B cell (primary cell): ENCODE measurements at regions not wholly inside any gene's neighbourhood (a gene's known extent, or its start where the extent isn't known, plus 50 kb on each side); places are given as distances from the start of the nearest gene placed in this dataset.

Experiments used
- ATAC-seq: fragments of 200-7000 bp; cut with Tn5 transposase; one replicate; pipeline ENCODE4 v1.10.0; 2021; ENCODE audit warnings: low read depth, mild to moderate bottlenecking, moderate number of reproducible peaks, moderate library complexity
- CTCF ChIA-PET: fragments of 350-600 bp; sonication (Branson Sonifier 250); formaldehyde crosslinking; loops from one replicate; lab custom pipeline; 2021; ENCODE audit warnings: antibody characterized with exemption, inconsistent platforms; lab: Charles Lee
- POLR2A ChIA-PET: fragments of 350-600 bp; sonication (Branson Sonifier 250); formaldehyde crosslinking; loops from one replicate; lab custom pipeline; 2021; ENCODE audit warnings: antibody characterized with exemption; lab: Charles Lee
- DNase-seq: peaks from one replicate; pipeline ENCODE4 v3.0.0; 2013
- H2AFZ ChIP-seq: 2 replicates; pipeline ENCODE4 v1.6.1; 2012; ENCODE audit warnings: mild to moderate bottlenecking, low read depth, low read length; ENCODE audit not compliant: insufficient read depth, poor library complexity, severe bottlenecking
- H3K27ac ChIP-seq, 2 donors: 1 replicate in 1 of 2; 2 replicates in 1 of 2; pipeline ENCODE4 v1.5.1; 2012 to 2013; ENCODE audit warnings: low read length in 2 of 2, mild to moderate bottlenecking in 2 of 2, moderate library complexity in 1 of 2
- H3K27me3 ChIP-seq, 4 experiments: fragments of 200-600 bp in 1 of 4; sonication (generic) in 1 of 4; replicated peaks in 1 of 4; 1 replicate in 2 of 4; 2 replicates in 2 of 4; pipeline versions ENCODE4 v1.6.1 to v1.7.0; 2013 to 2016; ENCODE audit warnings: low read length in 3 of 4, mild to moderate bottlenecking in 2 of 4, mixed read lengths in 1 of 4, moderate library complexity in 1 of 4; ENCODE audit not compliant: insufficient read depth in 4 of 4, control insufficient read depth in 3 of 4; ENCODE audit errors: control extremely low read depth in 1 of 4
- H3K36me3 ChIP-seq, 2 experiments: replicated peaks in 1 of 2; 1 replicate in 1 of 2; 2 replicates in 1 of 2; pipeline versions ENCODE4 v1.6.1 to v1.7.1; 2013; ENCODE audit warnings: low read length in 1 of 2; ENCODE audit not compliant: insufficient read depth in 2 of 2, control insufficient read depth in 1 of 2; ENCODE audit errors: control extremely low read depth in 1 of 2, extremely low read depth in 1 of 2
- H3K4me1 ChIP-seq, 2 donors: fragments of 200-600 bp in 1 of 2; sonication (generic) in 1 of 2; 1 replicate in 1 of 2; 2 replicates in 1 of 2; pipeline versions ENCODE4 v1.5.1 to v1.6.1; 2013 to 2017; ENCODE audit warnings: low read length in 2 of 2; ENCODE audit not compliant: control insufficient read depth in 2 of 2, insufficient read depth in 2 of 2
- H3K4me2 ChIP-seq: replicated peaks from 2 replicates; pipeline ENCODE3; 2012; ENCODE audit warnings: mild to moderate bottlenecking, low read depth, low read length; ENCODE audit not compliant: poor library complexity, severe bottlenecking
- H3K4me3 ChIP-seq, 5 experiments: fragments of 200-600 bp in 1 of 5; sonication (generic) in 1 of 5; 1 replicate in 3 of 5; 2 replicates in 2 of 5; pipeline versions ENCODE4 v1.5.1 to v1.7.0; 2011 to 2016; ENCODE audit warnings: low read length in 4 of 5, mild to moderate bottlenecking in 4 of 5, low read depth in 2 of 5, control low read depth in 1 of 5, moderate library complexity in 1 of 5; ENCODE audit not compliant: insufficient read depth in 1 of 5; ENCODE audit errors: control extremely low read depth in 1 of 5, extremely low read depth in 1 of 5
- H3K79me2 ChIP-seq: fragments of 200-600 bp; sonication (generic); one replicate; pipeline ENCODE4 v1.6.0; 2016; ENCODE audit warnings: low read length; ENCODE audit not compliant: control insufficient read depth, insufficient read depth
- H3K9ac ChIP-seq: fragments of 200-600 bp; sonication (generic); 2 replicates; pipeline ENCODE4 v1.6.1; 2017; ENCODE audit warnings: mild to moderate bottlenecking, low read length, moderate library complexity
- H3K9me3 ChIP-seq, 3 donors: one replicate each; pipeline versions ENCODE4 v1.6.1 to v1.7.1; 2013; ENCODE audit warnings: low read length in 2 of 3; ENCODE audit not compliant: control insufficient read depth in 2 of 3, insufficient read depth in 1 of 3; ENCODE audit errors: control extremely low read depth in 1 of 3
- H4K20me1 ChIP-seq: 2 replicates; pipeline ENCODE4 v1.6.0; 2012; ENCODE audit warnings: mild to moderate bottlenecking, low read length; ENCODE audit not compliant: insufficient read depth, control insufficient read depth, poor library complexity, severe bottlenecking
- H3K27ac Mint-ChIP-seq: one replicate; pipeline ENCODE4 v1.8.0; 2021; ENCODE audit warnings: mixed read lengths
- H3K27me3 Mint-ChIP-seq: one replicate; pipeline ENCODE4 v1.8.0; 2021; ENCODE audit warnings: mixed read lengths
- H3K4me1 Mint-ChIP-seq: one replicate; pipeline ENCODE4 v1.8.0; 2021; ENCODE audit warnings: mixed read lengths
- H3K4me3 Mint-ChIP-seq: one replicate; pipeline ENCODE4 v1.8.0; 2021; ENCODE audit warnings: mixed read lengths
- H3K9me3 Mint-ChIP-seq: one replicate; pipeline ENCODE4 v1.8.0; 2022; ENCODE audit warnings: mixed read lengths; ENCODE audit not compliant: insufficient read depth
- CTCF ChIP-seq: fragments of 200-600 bp; IDR thresholded peaks from one replicate; pipeline ENCODE4 v1.8.0; 2022; ENCODE audit warnings: antibody characterized with exemption, mild to moderate bottlenecking
- EZH2 ChIP-seq: IDR thresholded peaks from 2 replicates; pipeline ENCODE4 v1.6.1; 2012; ENCODE audit warnings: borderline replicate concordance, low read depth, mild to moderate bottlenecking, moderate library complexity, low read length; ENCODE audit not compliant: insufficient read depth, poor library complexity, severe bottlenecking
- WGBS: methylation state at CpG from one replicate; pipeline ENCODE4 v1.1.5; 2013; ENCODE audit warnings: missing lambda C conversion rate; ENCODE audit not compliant: insufficient coverage; 5-methylcytosine and 5-hydroxymethylcytosine counted together
- intact Hi-C: fragments of 100-400 bp; cut with micrococcal nuclease; formaldehyde crosslinking; loops from one replicate; pipeline ENCODE4 v1.10.0; 2022

- no CpG with 5 or more reads among the region's 2 CpGs for WGBS
Observed at GRCh38 chr4:65839164-65839931, 169.1 kb upstream of the EPHA5 start.

GRCh38 chr4:65834707-65835106 lies 164.4 kb upstream of the EPHA5 start:
- no peaks in the 10 kb centered on the region for H3K4me1 Mint-ChIP-seq
- no peak overlapping the region for H2AFZ ChIP-seq
- no peak for ATAC-seq
- no peaks in the 10 kb centered on the region for H3K9me3 ChIP-seq
- H3K4me1 ChIP-seq = no peaks in the 10 kb centered on the region
- H3K4me3 ChIP-seq = no peak overlapping the region
- no peak overlapping the region for H3K4me2 ChIP-seq
- H3K9me3 Mint-ChIP-seq = peaks cover 6% of the 10 kb centered on the region
- no peak overlapping the region for H3K9ac ChIP-seq
- no peak overlapping the region for H3K27ac Mint-ChIP-seq
- no peaks in the 10 kb centered on the region for H3K79me2 ChIP-seq
- ChIA-PET POLR2A (no interaction called here), CTCF (no interaction called here)
- no peaks in the 10 kb centered on the region for H3K27me3 ChIP-seq
- no peaks in the 10 kb centered on the region for H3K36me3 ChIP-seq
- H3K4me3 Mint-ChIP-seq = no peak overlapping the region
- H3K27me3 Mint-ChIP-seq = no peaks in the 10 kb centered on the region
- no peak for TF ChIP-seq EZH2
- no peak for TF ChIP-seq CTCF
- H4K20me1 ChIP-seq = no peaks in the 10 kb centered on the region
- H3K27ac ChIP-seq = no peak overlapping the region
- intact Hi-C loops = no loop called here
- DNase-seq = no peak

More at GRCh38 chr4:65839164-65839931, 169.1 kb upstream of the EPHA5 start:
- TF ChIP-seq EZH2 = no peak
- Mint-ChIP-seq H3K4me1 (no peaks in the 10 kb centered on the region), H3K27ac (no peak overlapping the region), H3K9me3 (peaks cover 4% of the 10 kb centered on the region), H3K27me3 (no peaks in the 10 kb centered on the region), H3K4me3 (no peak overlapping the region)
- peaks cover 0 to 3% (median 0%) of the 10 kb centered on the region in 3 donors for H3K9me3 ChIP-seq
- ChIA-PET CTCF (no interaction called here), POLR2A (no interaction called here)
- intact Hi-C loops = no loop called here
- no peak overlapping the region for H3K9ac ChIP-seq
- H3K36me3 ChIP-seq = no peaks in the 10 kb centered on the region
- DNase-seq (no peak), ATAC-seq (no peak)
- no peak overlapping the region for H3K4me2 ChIP-seq
- H3K27ac ChIP-seq = no peak overlapping the region
- H3K4me1 ChIP-seq = no peaks in the 10 kb centered on the region
- H2AFZ ChIP-seq = no peak overlapping the region
- H4K20me1 ChIP-seq = no peaks in the 10 kb centered on the region
- no peak overlapping the region for H3K4me3 ChIP-seq
- H3K79me2 ChIP-seq = no peaks in the 10 kb centered on the region
- no peaks in the 10 kb centered on the region for H3K27me3 ChIP-seq
